Activated CD8-positive, alpha-beta T cell treated with anti-CD3 and anti-CD28 coated beads, Interleukin-2, amount 10 ng/mL, durations not matched to agents 7 days and 5 days (primary cell): ENCODE measurements at regions not wholly inside any gene's neighbourhood (a gene's known extent, or its start where the extent isn't known, plus 50 kb on each side); places are given as distances from the start of the nearest gene placed in this dataset.
A peak's percentile ranks its signal among the peaks of the same experiment; 100 is the strongest.

ENCODE experiments used
- ATAC-seq: fragments of 150-1000 bp; cut with Tn5 transposase; one replicate; pipeline ENCODE4 v1.10.0; 2021; ENCODE audit warnings: moderate library complexity
- CTCF ChIA-PET: fragments of 350-600 bp; sonication (Branson Sonifier 250); formaldehyde crosslinking; loops from one replicate; lab custom pipeline; 2021; ENCODE audit warnings: antibody characterized with exemption; lab: Charles Lee
- POLR2A ChIA-PET: fragments of 350-600 bp; sonication (Branson Sonifier 250); formaldehyde crosslinking; loops from one replicate; lab custom pipeline; 2021; ENCODE audit warnings: antibody characterized with exemption; lab: Charles Lee
- DNase-seq: peaks from one replicate; pipeline ENCODE4 v3.0.0-alpha.2; 2020
- H3K27ac Mint-ChIP-seq: one replicate; pipeline ENCODE4 v1.8.0; 2021; ENCODE audit warnings: mild to moderate bottlenecking, mixed read lengths
- H3K27me3 Mint-ChIP-seq: one replicate; pipeline ENCODE4 v1.8.0; 2021; ENCODE audit warnings: low read depth, mixed read lengths
- H3K36me3 Mint-ChIP-seq: one replicate; pipeline ENCODE4 v1.8.0; 2021; ENCODE audit warnings: low read depth, mixed read lengths
- H3K4me1 Mint-ChIP-seq: one replicate; pipeline ENCODE4 v1.8.0; 2021; ENCODE audit warnings: low read depth, mixed read lengths
- H3K4me3 Mint-ChIP-seq: one replicate; pipeline ENCODE4 v1.8.0; 2021; ENCODE audit warnings: mild to moderate bottlenecking, mixed read lengths
- H3K9me3 Mint-ChIP-seq: one replicate; pipeline ENCODE4 v1.8.0; 2022; ENCODE audit warnings: mixed read lengths; ENCODE audit not compliant: insufficient read depth

- ATAC-seq (no peak), DNase-seq (no peak)
- Mint-ChIP-seq H3K27me3 (peaks cover 22% of the 10 kb centered on the region), H3K4me1 (peaks cover 23% of the 10 kb centered on the region), H3K4me3 (no peak overlapping the region), H3K36me3 (peaks cover 3% of the 10 kb centered on the region), H3K27ac (no peak overlapping the region), H3K9me3 (no peaks in the 10 kb centered on the region)
- POLR2A ChIA-PET, result no interaction called here
- CTCF ChIA-PET, result no interaction called here
Measured at GRCh38 chr13:99662678-99663077, 161.4 kb downstream of the TM9SF2 start.

GRCh38 chr13:99661791-99662190 lies 160.5 kb downstream of the TM9SF2 start:
- Mint-ChIP-seq H3K36me3 (peaks cover 3% of the 10 kb centered on the region), H3K4me3 (no peak overlapping the region), H3K27me3 (peaks cover 22% of the 10 kb centered on the region), H3K9me3 (no peaks in the 10 kb centered on the region), H3K4me1 (peaks cover 32% of the 10 kb centered on the region), H3K27ac (no peak overlapping the region)
- DNase-seq (no peak), ATAC-seq (no peak)
- CTCF ChIA-PET, result interaction anchor here (0.8 kb wide), 1 partner anchor 853 kb away, joined by 3 read pairs; no protein-coding TSS in a partner anchor
- POLR2A ChIA-PET, result no interaction called here

- ATAC-seq (no peak), DNase-seq (no peak)
- ChIA-PET POLR2A (no interaction called here), CTCF (no interaction called here)
- H3K27me3 Mint-ChIP-seq, result peaks cover 19% of the 10 kb centered on the region
- peaks cover 3% of the 10 kb centered on the region for H3K36me3 Mint-ChIP-seq
- H3K4me3 Mint-ChIP-seq, result no peak overlapping the region
- no peaks in the 10 kb centered on the region for H3K9me3 Mint-ChIP-seq
- no peak overlapping the region for H3K27ac Mint-ChIP-seq
- peaks cover 48% of the 10 kb centered on the region for H3K4me1 Mint-ChIP-seq
Measured at GRCh38 chr13:99659866-99660554, 158.7 kb downstream of the TM9SF2 start.

- peak overlapping the region; percentile 66 for H3K4me3 Mint-ChIP-seq
- ATAC-seq (no peak), DNase-seq (no peak)
- peaks cover 3% of the 10 kb centered on the region for H3K36me3 Mint-ChIP-seq
- peaks cover 19% of the 10 kb centered on the region for H3K27me3 Mint-ChIP-seq
- ChIA-PET CTCF (no interaction called here), POLR2A (no interaction called here)
- no peak overlapping the region for H3K27ac Mint-ChIP-seq
- peaks cover 48% of the 10 kb centered on the region for H3K4me1 Mint-ChIP-seq
- no peaks in the 10 kb centered on the region for H3K9me3 Mint-ChIP-seq
Measured at GRCh38 chr13:99659226-99659625, 158.0 kb downstream of the TM9SF2 start.

GRCh38 chr13:99658261-99658991 lies 157.2 kb downstream of the TM9SF2 start:
- H3K9me3 Mint-ChIP-seq, result no peaks in the 10 kb centered on the region
- peaks cover 19% of the 10 kb centered on the region for H3K27me3 Mint-ChIP-seq
- peaks cover 3% of the 10 kb centered on the region for H3K36me3 Mint-ChIP-seq
- ChIA-PET CTCF (interaction anchor here (0.6 to 4.1 kb wide), 10 partner anchors 10 to 927 kb away, joined by 3 to 23 read pairs (median 4); partner anchors contain the start of gene CLYBL), POLR2A (interaction anchor here (0.6 kb wide), 1 partner anchor 9 kb away, joined by 3 read pairs; no protein-coding TSS in a partner anchor)
- ATAC-seq (peak; percentile 62), DNase-seq (peak; percentile 76)
- peaks cover 48% of the 10 kb centered on the region for H3K4me1 Mint-ChIP-seq
- peak overlapping the region; percentile 66 for H3K4me3 Mint-ChIP-seq
- peak overlapping the region; percentile 93 for H3K27ac Mint-ChIP-seq

GRCh38 chr13:99657848-99658260 lies 156.6 kb downstream of the TM9SF2 start:
- Mint-ChIP-seq H3K27ac (peak overlapping the region; percentile 93), H3K36me3 (peaks cover 3% of the 10 kb centered on the region), H3K9me3 (no peaks in the 10 kb centered on the region), H3K27me3 (peaks cover 15% of the 10 kb centered on the region), H3K4me3 (peak overlapping the region; percentile 66), H3K4me1 (peaks cover 48% of the 10 kb centered on the region)
- DNase-seq (no peak), ATAC-seq (peak; percentile 31)
- ChIA-PET POLR2A (interaction anchor here (0.6 kb wide), 2 partner anchors 9 to 232 kb away, joined by 3 to 5 read pairs; no protein-coding TSS in a partner anchor), CTCF (interaction anchor here (0.8 to 4.1 kb wide), 14 partner anchors 13 to 927 kb away, joined by 3 to 23 read pairs (median 6); partner anchors contain the start of gene CLYBL)

GRCh38 chr13:99656844-99657381 lies 155.6 kb downstream of the TM9SF2 start:
- peak; percentile 71 for ATAC-seq
- peaks cover 48% of the 10 kb centered on the region for H3K4me1 Mint-ChIP-seq

GRCh38 chr13:99656092-99656745 lies 154.9 kb downstream of the TM9SF2 start:
- no peaks in the 10 kb centered on the region for H3K9me3 Mint-ChIP-seq
- H3K4me3 Mint-ChIP-seq, result peak overlapping the region; percentile 66
- peak; percentile 54 for ATAC-seq
- DNase-seq, result peak; percentile 89
- peaks cover 48% of the 10 kb centered on the region for H3K4me1 Mint-ChIP-seq
- peaks cover 10% of the 10 kb centered on the region for H3K27me3 Mint-ChIP-seq
- H3K36me3 Mint-ChIP-seq, result no peaks in the 10 kb centered on the region
- ChIA-PET CTCF (interaction anchor here (0.5 to 4.1 kb wide), 68 partner anchors 9 to 1471 kb away, joined by 3 to 35 read pairs (median 4); partner anchors contain the start of genes CLYBL and TMTC4), POLR2A (interaction anchor here (0.6 kb wide), 1 partner anchor 879 kb away, joined by 3 read pairs; no protein-coding TSS in a partner anchor)
- peak overlapping the region; percentile 80 for H3K27ac Mint-ChIP-seq

More at GRCh38 chr13:99656844-99657381, 155.6 kb downstream of the TM9SF2 start:
- peak; percentile 54 for DNase-seq
- Mint-ChIP-seq H3K4me3 (peak overlapping the region; percentile 66), H3K27ac (peak overlapping the region; percentile 93), H3K36me3 (peaks cover 2% of the 10 kb centered on the region), H3K9me3 (no peaks in the 10 kb centered on the region), H3K27me3 (peaks cover 14% of the 10 kb centered on the region)
- ChIA-PET CTCF (interaction anchor here (0.5 to 4.1 kb wide), 65 partner anchors 10 to 1471 kb away, joined by 3 to 35 read pairs (median 4); partner anchors contain the start of genes CLYBL and TMTC4), POLR2A (interaction anchor here (0.6 kb wide), 1 partner anchor 878 kb away, joined by 3 read pairs; no protein-coding TSS in a partner anchor)

GRCh38 chr13:99655351-99656091 lies 154.2 kb downstream of the TM9SF2 start:
- Mint-ChIP-seq H3K4me3 (no peak overlapping the region), H3K9me3 (no peaks in the 10 kb centered on the region), H3K36me3 (no peaks in the 10 kb centered on the region), H3K27ac (no peak overlapping the region), H3K27me3 (peaks cover 8% of the 10 kb centered on the region), H3K4me1 (peaks cover 48% of the 10 kb centered on the region)
- POLR2A ChIA-PET, result no interaction called here
- DNase-seq, result no peak
- ATAC-seq, result no peak
- CTCF ChIA-PET, result interaction anchor here (0.8 to 4.1 kb wide), 29 partner anchors 9 to 1472 kb away, joined by 3 to 35 read pairs (median 5); partner anchors contain the start of genes CLYBL and TMTC4

GRCh38 chr13:99654076-99654475 lies 152.8 kb downstream of the TM9SF2 start:
- H3K36me3 Mint-ChIP-seq, result no peaks in the 10 kb centered on the region
- POLR2A ChIA-PET, result no interaction called here
- no peaks in the 10 kb centered on the region for H3K9me3 Mint-ChIP-seq
- H3K4me1 Mint-ChIP-seq, result peaks cover 35% of the 10 kb centered on the region
- no peak overlapping the region for H3K27ac Mint-ChIP-seq
- no peak overlapping the region for H3K4me3 Mint-ChIP-seq
- H3K27me3 Mint-ChIP-seq, result peaks cover 2% of the 10 kb centered on the region
- ATAC-seq (no peak), DNase-seq (no peak)
- CTCF ChIA-PET, result interaction anchor here (1.0 kb wide), 2 partner anchors 246 to 581 kb away, joined by 3 read pairs; no protein-coding TSS in a partner anchor
